Endodermal cell (in vitro differentiated cells): ENCODE measurements at regions not wholly inside any gene's neighbourhood (a gene's known extent, or its start where the extent isn't known, plus 50 kb on each side); places are given as distances from the start of the nearest gene placed in this dataset.

Experiments
- DNase-seq: peaks from one replicate; pipeline ENCODE4 v3.0.0-alpha.2; 2017
- H3K27ac ChIP-seq: 2 replicates; pipeline ENCODE4 v1.5.1; 2013; ENCODE audit warnings: mild to moderate bottlenecking, low read depth, low read length, moderate library complexity
- H3K27me3 ChIP-seq: 2 replicates; pipeline ENCODE4 v1.6.1; 2013; ENCODE audit warnings: mild to moderate bottlenecking, low read length, moderate library complexity; ENCODE audit not compliant: insufficient read depth, control insufficient read depth, poor library complexity, severe bottlenecking
- H3K36me3 ChIP-seq: 2 replicates; pipeline ENCODE4 v1.7.0; 2013; ENCODE audit warnings: mild to moderate bottlenecking, low read length, moderate library complexity; ENCODE audit not compliant: control insufficient read depth, insufficient read depth
- H3K4me1 ChIP-seq: one replicate; pipeline ENCODE4 v1.7.0; 2013; ENCODE audit warnings: low read length; ENCODE audit not compliant: control insufficient read depth, insufficient read depth
- H3K4me3 ChIP-seq: 2 replicates; pipeline ENCODE4 v1.5.1; 2013; ENCODE audit warnings: mild to moderate bottlenecking, low read length, moderate library complexity
- H3K9ac ChIP-seq: 2 replicates; pipeline ENCODE4 v1.6.1; 2013; ENCODE audit warnings: mild to moderate bottlenecking, low read length, moderate library complexity; ENCODE audit not compliant: poor library complexity, severe bottlenecking; ENCODE audit errors: extremely low read depth
- H3K9me3 ChIP-seq: 2 replicates; pipeline ENCODE4 v1.6.1; 2013; ENCODE audit warnings: mild to moderate bottlenecking, low read length, moderate library complexity; ENCODE audit not compliant: control insufficient read depth
- H3K27ac Mint-ChIP-seq: 2 replicates; pipeline ENCODE4 v1.8.0; 2020; ENCODE audit warnings: mixed read lengths
- H3K27me3 Mint-ChIP-seq: 2 replicates; pipeline ENCODE4 v1.8.0; 2021; ENCODE audit warnings: mild to moderate bottlenecking, mixed read lengths; ENCODE audit not compliant: insufficient read depth
- H3K36me3 Mint-ChIP-seq: 2 replicates; pipeline ENCODE4 v1.8.0; 2020; ENCODE audit warnings: low read depth, mixed read lengths
- H3K4me1 Mint-ChIP-seq: 2 replicates; pipeline ENCODE4 v1.8.0; 2020; ENCODE audit warnings: mixed read lengths
- H3K4me3 Mint-ChIP-seq: 2 replicates; pipeline ENCODE4 v1.8.0; 2020; ENCODE audit warnings: mild to moderate bottlenecking, moderate library complexity, mixed read lengths
- H3K9me3 Mint-ChIP-seq: 2 replicates; pipeline ENCODE4 v1.8.0; 2020; ENCODE audit warnings: mild to moderate bottlenecking, mixed read lengths
- CTCF ChIP-seq: fragments of 200-600 bp; sonication (generic); conservative IDR thresholded peaks from 2 replicates; pipeline ENCODE4 v1.5.0; 2021; ENCODE audit warnings: antibody characterized with exemption, mild to moderate bottlenecking
- WGBS, 2 experiments: methylation state at CpG; one replicate each; pipeline versions ENCODE4 v1.1.5 to v1.1.7; 2013; ENCODE audit warnings: missing lambda C conversion rate in 2 of 2, mixed read lengths in 1 of 2; ENCODE audit not compliant: insufficient coverage in 1 of 2, insufficient read length in 1 of 2; 5-methylcytosine and 5-hydroxymethylcytosine counted together

- H3K27me3 Mint-ChIP-seq: no peaks in the 10 kb centered on the region
- Histone ChIP-seq H3K27ac (no peak overlapping the region), H3K4me3 (peak overlapping the region; percentile 60), H3K9me3 (peaks cover 28% of the 10 kb centered on the region), H3K4me1 (no peaks in the 10 kb centered on the region), H3K9ac (no peak overlapping the region), H3K36me3 (no peaks in the 10 kb centered on the region), H3K27me3 (no peaks in the 10 kb centered on the region)
- H3K36me3 Mint-ChIP-seq: peaks cover 2% of the 10 kb centered on the region
- no peak overlapping the region for H3K27ac Mint-ChIP-seq
- no peak for DNase-seq
- H3K4me1 Mint-ChIP-seq: peaks cover 6% of the 10 kb centered on the region
- H3K9me3 Mint-ChIP-seq: peaks cover 23% of the 10 kb centered on the region
- WGBS, 2 experiments: 83 to 86% methylated on average over 1 of the region's 1 CpG
- TF ChIP-seq CTCF: no peak
- H3K4me3 Mint-ChIP-seq: no peak overlapping the region
These were observed 154.0 kb downstream of the TMEM17 start for GRCh38 chr2:62352031-62352430.

- Mint-ChIP-seq H3K4me1 (peaks cover 9% of the 10 kb centered on the region), H3K27ac (no peak overlapping the region), H3K27me3 (no peaks in the 10 kb centered on the region), H3K9me3 (peaks cover 23% of the 10 kb centered on the region), H3K36me3 (peaks cover 2% of the 10 kb centered on the region), H3K4me3 (no peak overlapping the region)
- WGBS, 2 experiments: 81 to 95% methylated on average over 4 to 6 of the region's 6 CpGs
- no peak for DNase-seq
- Histone ChIP-seq H3K27me3 (no peaks in the 10 kb centered on the region), H3K4me1 (no peaks in the 10 kb centered on the region), H3K9ac (no peak overlapping the region), H3K36me3 (no peaks in the 10 kb centered on the region), H3K27ac (no peak overlapping the region), H3K4me3 (no peak overlapping the region), H3K9me3 (peaks cover 28% of the 10 kb centered on the region)
- TF ChIP-seq CTCF: no peak
These were observed 153.9 kb downstream of the B3GNT2 start for GRCh38 chr2:62349788-62350187.

GRCh38 chr2:62348700-62349099, 152.8 kb downstream of the B3GNT2 start:
- no peaks in the 10 kb centered on the region for H3K36me3 ChIP-seq
- DNase-seq: no peak
- H3K27ac ChIP-seq: no peak overlapping the region
- no peak overlapping the region for H3K9ac ChIP-seq
- peaks cover 21% of the 10 kb centered on the region for H3K9me3 Mint-ChIP-seq
- H3K4me3 Mint-ChIP-seq: no peak overlapping the region
- H3K4me3 ChIP-seq: no peak overlapping the region
- no peak overlapping the region for H3K27ac Mint-ChIP-seq
- no peak for TF ChIP-seq CTCF
- no peaks in the 10 kb centered on the region for H3K27me3 ChIP-seq
- H3K36me3 Mint-ChIP-seq: peaks cover 2% of the 10 kb centered on the region
- no CpG with 5 or more reads among the region's 1 CpG for WGBS, 2 experiments
- H3K27me3 Mint-ChIP-seq: no peaks in the 10 kb centered on the region
- H3K9me3 ChIP-seq: peaks cover 28% of the 10 kb centered on the region
- H3K4me1 ChIP-seq: no peaks in the 10 kb centered on the region
- peaks cover 7% of the 10 kb centered on the region for H3K4me1 Mint-ChIP-seq
